ENCODE measurements at regions not wholly inside any gene's neighbourhood (a gene's known extent, or its start where the extent isn't known, plus 50 kb on each side); places are given as distances from the start of the nearest gene placed in this dataset.

DNA sequence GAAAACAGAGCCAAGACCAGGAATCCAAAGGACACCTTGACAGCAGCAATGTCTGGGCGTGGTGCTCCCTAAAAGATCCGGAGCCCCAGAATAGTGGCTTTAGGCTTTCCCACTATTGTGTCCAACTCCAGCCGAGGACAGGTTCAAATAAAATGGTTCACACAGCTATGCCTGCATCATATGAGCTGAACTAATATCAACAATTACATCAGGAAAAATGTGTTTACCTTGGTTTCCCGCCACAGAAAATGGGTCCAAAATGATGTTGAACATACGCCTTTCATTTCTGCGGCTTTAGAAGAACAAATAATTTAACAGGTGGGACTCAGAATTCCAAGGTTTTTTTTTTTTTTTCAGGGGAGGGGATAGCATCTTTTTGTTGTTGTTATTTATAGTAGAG, 93.6 kb downstream of the OSR1 start:
- TF ChIP-seq, protein P1, sequence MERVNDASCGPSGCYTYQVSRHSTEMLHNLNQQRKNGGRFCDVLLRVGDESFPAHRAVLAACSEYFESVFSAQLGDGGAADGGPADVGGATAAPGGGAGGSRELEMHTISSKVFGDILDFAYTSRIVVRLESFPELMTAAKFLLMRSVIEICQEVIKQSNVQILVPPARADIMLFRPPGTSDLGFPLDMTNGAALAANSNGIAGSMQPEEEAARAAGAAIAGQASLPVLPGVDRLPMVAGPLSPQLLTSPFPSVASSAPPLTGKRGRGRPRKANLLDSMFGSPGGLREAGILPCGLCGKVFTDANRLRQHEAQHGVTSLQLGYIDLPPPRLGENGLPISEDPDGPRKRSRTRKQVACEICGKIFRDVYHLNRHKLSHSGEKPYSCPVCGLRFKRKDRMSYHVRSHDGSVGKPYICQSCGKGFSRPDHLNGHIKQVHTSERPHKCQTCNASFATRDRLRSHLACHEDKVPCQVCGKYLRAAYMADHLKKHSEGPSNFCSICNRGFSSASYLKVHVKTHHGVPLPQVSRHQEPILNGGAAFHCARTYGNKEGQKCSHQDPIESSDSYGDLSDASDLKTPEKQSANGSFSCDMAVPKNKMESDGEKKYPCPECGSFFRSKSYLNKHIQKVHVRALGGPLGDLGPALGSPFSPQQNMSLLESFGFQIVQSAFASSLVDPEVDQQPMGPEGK (tag by site-specific recombination; IDR thresholded peaks at IDR 0.05) = no peak
- TF ChIP-seq, protein P2, sequence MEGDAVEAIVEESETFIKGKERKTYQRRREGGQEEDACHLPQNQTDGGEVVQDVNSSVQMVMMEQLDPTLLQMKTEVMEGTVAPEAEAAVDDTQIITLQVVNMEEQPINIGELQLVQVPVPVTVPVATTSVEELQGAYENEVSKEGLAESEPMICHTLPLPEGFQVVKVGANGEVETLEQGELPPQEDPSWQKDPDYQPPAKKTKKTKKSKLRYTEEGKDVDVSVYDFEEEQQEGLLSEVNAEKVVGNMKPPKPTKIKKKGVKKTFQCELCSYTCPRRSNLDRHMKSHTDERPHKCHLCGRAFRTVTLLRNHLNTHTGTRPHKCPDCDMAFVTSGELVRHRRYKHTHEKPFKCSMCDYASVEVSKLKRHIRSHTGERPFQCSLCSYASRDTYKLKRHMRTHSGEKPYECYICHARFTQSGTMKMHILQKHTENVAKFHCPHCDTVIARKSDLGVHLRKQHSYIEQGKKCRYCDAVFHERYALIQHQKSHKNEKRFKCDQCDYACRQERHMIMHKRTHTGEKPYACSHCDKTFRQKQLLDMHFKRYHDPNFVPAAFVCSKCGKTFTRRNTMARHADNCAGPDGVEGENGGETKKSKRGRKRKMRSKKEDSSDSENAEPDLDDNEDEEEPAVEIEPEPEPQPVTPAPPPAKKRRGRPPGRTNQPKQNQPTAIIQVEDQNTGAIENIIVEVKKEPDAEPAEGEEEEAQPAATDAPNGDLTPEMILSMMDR (tag by site-specific recombination; IDR thresholded peaks at IDR 0.05) = no peak

Data from HEK293 (cell line).